NOMO-1 treated with DMSO at 0.1 percent for 48 hours (cell line): ENCODE measurements at regions not wholly inside any gene's neighbourhood (a gene's known extent, or its start where the extent isn't known, plus 50 kb on each side); places are given as distances from the start of the nearest gene placed in this dataset.
"Not testable (repeated sequence)": the region's sequence is repeated elsewhere in the genome, so short reads cannot be mapped to it uniquely, and the experiment has no call there.

Experiments
- DNase-seq: peaks from one replicate; lab custom pipeline; 2025; ENCODE audit not compliant: unreplicated experiment; lab: John Stamatoyannopoulos, UW

DNA sequence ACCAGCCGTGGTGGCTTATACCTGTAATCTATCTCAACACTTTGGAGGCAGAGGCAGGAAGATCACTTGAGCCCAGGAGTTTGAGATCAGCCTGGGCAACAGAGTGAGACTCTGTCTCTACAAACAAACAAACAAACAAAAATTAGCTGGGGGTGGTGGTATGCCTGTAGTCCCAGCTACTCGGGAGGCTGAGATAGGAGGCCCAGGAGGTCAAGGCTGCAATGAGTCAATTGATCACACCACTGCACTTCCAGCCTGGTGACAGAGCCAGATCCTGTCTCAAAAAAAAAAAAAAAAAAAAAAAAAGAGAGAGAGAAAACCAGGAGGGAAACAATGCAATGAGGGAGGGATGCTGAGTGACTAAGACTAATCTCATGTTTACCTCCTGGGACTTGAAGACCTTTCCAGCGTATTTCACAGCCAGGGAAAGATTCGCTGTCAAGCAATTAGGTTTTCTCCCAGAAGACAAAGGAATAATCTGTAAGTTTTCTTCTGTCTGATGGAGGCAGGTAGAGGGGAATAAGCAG, 51.1 kb upstream of the MIER3 start:
- DNase-seq: no peak

DNA sequence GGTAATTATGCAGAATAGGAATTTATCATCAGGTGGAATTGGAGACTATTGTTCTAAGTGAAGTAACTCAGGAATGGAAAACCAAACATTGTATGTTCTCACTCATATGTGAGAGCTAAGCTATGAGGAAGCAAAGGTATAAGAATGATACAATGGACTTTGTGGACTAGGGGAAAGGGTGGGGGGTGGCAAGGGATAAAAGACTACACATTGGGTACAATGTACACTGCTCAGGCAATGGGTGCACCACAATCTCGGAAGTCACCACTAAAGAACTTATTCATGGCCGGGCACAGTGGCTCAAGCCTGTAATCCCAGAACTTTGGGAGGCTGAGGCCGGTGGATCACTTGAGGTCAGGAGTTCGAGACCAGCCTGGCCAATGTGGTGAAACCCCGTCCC, 51.6 kb upstream of the MIER3 start:
- DNase-seq: not testable (repeated sequence)

DNA sequence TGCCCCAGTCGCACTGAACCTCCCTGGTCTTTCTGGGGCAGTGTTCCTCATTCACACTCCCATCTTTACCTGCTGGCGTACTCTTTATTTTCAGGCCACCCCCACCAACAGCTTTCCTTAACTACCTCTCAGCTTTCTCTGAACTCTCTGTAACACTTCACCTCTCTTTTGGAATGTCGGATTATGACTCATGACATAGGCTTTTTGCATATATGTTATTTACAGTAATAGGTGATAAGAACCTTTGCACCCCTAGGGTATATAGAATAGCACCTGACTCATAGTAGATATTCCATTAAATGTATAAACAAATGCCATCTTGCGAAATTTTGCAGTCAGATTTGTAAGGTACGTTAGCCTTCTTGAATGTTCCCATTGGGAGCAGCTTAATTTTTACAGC, 52.9 kb upstream of the MIER3 start:
- no peak for DNase-seq

DNA sequence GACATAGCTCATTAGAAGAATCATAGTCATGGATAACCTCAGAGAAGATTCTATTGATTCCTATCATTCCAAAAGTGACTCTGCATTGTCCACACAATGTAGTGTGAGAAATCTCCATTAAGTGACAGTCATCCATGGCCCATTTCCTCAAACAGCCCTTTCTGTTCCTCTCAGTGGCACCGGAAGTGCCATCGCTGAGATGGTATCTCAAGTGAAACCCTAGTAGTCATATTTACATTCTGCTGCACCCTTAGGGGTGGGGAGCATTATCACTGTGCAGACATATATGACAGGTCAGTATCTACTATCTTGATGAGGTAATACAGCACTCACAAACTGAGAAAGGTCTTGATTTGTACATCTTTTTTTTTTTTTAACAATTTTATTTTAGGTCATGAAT, 55.4 kb upstream of the MIER3 start:
- DNase-seq: peak; percentile 67

DNA sequence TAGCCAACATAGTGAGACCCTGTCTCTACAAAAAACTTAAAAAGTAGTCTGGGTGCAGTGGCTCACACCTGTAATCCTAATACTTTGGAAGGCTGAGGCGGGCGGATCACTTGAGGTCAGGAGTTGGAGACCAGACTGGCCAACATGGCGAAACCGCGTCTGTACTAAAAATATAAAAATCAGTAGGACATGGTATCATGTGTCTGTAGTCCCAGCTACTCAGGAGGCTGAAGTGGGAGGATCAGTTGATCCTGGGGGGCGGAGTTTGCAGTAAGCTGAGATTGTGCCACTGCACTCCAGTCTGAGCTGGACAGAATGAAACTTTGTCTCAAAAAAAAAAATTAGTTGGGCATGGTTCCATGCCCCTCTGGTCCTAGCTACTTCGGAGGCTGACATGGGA, 57.9 kb upstream of the MIER3 start:
- DNase-seq: no peak

DNA sequence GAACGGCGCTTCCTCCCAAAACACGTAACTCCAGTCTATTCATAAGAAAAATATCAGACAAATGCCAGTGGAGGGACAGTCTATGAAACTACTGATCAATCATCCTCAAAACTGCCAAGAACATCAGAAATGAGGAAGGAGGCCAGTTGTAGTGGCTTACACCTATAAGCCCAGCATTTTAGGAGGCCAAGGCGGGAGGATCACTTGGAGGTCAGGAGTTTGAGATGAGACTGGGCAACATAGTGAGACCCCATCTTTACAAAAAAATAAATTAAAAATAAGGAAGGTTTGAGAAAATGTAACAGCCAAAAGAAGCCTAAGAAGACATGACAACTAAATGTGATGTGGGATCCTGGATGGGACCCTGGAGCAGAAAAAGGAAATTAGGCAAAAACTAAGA, 58.9 kb upstream of the MIER3 start:
- no peak for DNase-seq

DNA sequence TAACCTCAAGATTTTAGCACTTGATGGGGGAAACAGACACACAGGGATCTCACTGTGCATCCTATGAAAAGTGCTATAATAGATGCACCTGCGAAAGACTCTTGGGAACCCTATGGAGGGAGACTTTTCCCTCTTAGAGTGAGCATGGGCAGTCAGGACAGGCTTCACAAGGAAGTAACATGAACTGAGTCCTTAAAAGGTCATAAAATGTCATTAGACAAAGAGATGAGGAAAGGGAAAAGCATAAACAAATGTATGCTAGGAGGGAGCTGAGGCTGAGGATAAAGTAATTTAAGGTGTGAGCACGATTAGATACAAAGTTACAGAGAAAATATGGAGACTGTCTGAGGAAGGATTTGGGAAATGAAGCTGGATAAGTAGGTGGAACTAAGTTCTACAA, 60.6 kb upstream of the MIER3 start:
- DNase-seq: no peak

DNA sequence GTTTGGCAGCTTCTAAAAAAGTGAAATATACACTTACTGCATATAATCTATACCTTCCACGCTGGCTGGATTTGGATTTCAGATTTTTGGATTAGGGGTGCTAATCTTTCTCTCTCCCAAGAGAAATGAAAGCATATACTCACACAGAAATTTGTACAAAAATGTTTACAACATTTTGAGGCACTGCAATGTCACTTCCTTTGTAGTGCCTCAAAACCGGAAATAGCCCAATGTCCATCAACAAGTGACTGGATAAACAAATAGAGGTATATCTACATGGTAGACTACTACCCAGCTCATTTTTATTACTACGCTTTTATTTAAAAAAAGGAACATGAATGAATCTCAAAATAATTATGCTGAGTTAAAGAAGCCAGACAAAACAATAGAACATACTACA, 74.0 kb upstream of the MIER3 start:
- no peak for DNase-seq

DNA sequence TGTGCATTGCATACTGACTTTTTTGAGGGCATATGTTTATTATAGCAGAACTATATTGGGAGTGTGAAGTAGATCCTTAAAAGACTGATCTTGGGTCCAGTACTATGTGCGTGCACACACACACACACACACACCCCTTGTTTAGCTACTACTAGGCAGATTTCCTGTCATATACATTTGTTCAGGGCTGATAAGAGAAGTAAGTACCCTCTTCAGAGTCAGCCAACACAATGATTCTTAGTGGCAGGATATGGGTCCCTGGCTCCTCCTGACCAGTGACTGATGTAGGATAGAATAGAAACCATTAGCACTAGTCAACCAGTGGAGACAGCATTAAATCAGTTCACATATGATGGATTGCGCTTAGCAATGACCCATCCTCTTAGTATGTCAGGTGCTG, 76.2 kb upstream of the MIER3 start:
- no peak for DNase-seq

DNA sequence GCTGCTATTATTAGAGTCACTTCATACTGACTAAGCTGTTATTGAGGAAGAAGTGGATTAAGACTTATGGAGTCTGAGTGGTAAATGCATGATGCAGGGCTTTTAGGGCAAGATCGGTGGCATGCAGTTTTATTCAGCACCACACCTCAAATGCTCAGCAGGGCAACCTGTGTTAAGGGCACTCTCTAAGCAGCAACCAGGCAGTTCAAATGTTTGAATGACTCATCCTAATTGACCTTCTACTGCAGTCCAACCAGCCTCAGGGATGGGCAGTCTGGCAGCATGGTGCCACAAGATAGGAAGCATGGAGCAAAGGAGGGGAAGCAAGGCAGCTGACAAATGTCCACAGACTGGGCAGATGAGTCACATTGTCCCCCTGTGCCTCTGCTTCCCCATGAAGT, 80.2 kb upstream of the MIER3 start:
- DNase-seq: peak; percentile 36

DNA sequence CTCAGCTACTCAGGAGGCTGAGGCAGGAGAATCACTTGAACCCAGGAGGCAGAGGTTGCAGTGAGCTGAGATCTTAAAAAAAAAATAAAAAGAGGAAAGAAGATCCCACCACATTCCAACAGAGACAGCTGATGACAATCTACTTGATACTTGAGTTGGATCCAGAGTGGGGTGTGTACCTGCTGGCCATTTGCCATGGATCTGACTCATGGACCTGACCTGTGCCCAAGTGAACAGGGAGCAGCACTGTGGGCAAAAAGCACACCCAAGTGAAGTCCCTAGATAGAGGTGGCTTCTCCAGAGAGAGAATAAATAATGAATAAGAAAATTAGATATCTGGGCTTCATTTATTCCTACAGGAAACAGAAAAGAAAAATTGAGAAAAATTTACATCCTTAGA, 81.2 kb upstream of the MIER3 start:
- no peak for DNase-seq

DNA sequence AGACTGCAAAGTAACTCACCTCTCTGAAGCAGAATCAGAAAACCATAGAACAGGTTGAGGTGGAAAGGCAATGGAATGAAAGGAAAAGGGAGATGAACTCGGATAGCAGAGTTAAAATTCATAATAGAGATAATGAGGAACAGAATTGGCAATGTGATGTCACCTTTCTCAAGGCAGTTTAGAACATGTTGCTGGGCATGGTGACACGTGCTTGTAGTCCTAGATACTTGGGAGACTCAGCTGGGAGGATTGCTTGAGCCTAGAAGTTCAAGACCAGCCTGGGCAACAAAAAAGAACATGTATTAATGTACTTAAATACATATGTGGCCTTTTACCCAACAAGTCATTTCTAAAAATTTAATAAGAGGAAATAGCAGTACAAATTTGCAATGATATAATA, 81.6 kb upstream of the MIER3 start:
- no peak for DNase-seq

DNA sequence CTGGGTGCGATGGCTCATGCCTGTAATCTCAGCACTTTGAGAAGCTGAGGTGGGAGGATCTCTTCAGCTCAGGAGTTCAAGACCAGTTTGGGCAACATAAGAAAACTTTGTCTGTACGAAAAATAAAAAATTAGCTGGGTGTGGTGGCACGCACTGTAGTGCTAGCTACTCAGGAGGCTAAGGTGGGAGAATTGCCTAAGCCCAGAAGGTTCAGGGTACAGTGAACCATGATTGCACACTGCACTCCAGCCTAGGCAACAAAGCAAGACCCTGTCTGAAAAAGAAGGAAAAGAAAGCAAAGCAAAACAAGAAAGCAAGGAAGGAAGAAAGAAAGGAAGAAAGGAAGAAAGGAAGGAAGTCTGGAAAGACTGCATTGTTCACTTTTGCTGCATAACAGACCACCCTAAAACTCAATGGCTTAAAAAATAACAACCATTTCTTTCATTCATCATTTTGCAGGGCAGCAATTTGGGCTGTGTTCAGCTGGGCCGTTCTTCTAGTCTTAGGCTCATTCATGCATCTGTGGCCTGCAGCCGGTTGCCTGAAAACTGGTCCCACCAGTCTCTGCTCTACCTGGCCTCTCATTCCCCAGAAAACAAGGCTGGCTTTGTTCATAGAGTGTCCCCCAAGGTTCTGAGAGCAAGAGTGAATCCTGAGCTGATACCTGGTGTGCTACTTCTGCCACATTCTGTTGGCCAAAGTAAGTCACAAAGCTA, 82.4 kb upstream of the MIER3 start:
- no peak for DNase-seq

DNA sequence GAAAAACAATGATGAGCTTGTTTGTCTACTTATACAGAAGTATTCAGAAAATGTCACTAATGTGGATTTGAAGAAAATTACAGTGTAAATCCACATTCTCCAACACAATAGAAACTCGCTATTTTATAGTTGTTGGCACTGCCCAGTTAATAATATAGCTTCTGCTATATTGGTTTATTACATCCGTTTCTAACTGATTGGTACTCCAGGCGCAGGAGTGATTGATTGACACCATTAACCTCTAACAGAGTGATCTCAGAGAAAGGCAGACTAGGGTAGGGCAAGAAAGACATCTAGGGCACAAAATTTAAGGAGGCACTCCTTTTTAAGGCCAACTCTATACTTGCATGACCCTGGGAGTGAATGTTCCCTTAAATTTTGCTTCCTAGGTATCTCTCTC, 84.0 kb upstream of the MIER3 start:
- DNase-seq: no peak

DNA sequence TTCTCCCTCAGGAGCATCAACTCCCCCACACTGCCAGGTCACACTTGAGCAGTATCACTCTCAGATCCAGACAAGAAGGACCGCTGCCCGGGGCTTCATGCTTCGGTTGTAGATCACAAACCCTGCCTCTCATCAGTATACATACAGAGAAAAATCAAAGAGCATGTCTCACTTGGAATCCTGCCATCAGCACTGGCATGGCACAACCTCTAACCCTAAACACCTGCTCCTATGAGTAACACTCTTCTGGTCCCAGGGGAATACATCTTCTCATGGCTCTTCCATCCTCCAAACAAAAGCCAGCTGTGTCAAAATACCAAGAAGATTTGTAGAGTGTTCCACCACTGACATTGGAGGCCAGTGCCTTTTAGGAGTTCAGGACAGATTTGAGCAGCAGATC, 84.8 kb upstream of the MIER3 start:
- DNase-seq: no peak

DNA sequence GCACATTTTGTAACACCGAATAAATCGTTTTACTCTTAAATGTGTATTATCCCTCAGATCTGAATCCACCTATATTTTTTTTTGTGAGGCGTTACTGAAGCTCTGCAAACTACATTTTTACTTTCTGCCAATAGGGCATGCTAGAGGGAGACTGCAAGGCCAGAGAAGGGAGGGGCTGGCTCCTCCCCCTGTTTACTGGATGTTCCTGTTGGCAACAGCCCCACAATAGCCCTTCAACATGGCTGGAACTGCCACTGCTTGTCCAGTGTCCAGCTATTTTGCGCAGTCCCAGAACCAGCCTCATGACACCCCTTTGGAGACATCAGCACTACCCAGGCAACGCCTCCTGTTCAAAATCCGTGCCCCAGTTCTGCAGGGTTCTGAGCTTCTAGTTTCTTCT, 85.4 kb upstream of the MIER3 start:
- peak; percentile 1 for DNase-seq

DNA sequence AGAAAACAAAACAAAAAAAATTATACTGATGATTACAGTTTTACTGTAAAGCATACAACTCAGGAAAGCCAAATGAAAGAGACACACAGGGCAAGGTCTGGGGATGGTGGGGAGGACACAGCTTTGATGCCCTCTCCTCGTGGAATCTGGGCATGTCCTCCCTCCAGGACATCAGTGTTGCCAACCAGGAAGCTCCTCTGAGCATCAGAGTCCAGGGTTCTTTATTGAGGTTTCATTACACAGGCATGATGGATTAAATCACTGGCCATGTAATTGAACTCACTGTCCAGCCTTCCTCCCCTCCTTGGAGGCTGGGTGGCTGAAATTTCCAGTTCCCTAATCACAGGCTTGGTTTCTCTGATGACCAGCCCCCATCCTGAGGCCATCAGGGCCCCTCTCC, 89.6 kb upstream of the MIER3 start:
- DNase-seq: no peak

DNA sequence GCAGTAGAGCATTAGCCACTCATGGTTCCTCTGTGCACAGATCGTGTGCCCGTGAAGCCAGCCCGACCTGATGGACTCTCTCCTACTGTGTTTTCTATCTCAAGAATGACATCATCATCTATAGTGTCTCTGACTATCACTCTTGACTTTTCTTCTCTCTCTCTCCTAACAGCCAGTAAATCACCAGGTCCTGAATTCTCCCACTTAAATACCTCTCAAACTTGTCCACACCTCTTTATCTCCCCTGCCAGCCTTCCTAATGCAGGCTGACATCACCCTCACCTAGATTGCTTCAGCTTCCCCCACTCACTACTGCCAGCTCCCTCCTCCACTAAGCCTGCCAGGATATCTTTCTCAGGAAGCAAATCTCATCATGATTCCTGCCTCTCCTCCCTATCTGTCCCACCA, 90.6 kb upstream of the MIER3 start:
- no peak for DNase-seq

DNA sequence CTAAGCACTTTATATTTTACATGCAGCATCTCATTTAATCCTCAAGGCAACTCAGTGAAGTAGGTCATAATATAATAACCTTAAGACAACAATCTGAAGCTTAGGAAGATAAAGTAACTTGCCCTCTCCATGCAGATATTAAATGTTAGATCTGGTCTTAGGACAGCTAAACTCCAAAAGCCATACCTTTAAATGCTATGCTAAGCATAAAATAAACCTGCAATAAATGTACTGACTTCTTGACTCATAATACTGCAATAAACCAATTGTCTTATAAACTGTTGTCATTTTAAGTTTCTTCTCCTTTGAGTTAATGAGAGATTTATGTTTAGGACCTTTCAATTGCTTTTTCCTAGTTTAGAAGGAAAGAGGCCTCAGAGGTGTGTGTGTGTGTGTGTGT, 102.2 kb upstream of the MIER3 start:
- no peak for DNase-seq

DNA sequence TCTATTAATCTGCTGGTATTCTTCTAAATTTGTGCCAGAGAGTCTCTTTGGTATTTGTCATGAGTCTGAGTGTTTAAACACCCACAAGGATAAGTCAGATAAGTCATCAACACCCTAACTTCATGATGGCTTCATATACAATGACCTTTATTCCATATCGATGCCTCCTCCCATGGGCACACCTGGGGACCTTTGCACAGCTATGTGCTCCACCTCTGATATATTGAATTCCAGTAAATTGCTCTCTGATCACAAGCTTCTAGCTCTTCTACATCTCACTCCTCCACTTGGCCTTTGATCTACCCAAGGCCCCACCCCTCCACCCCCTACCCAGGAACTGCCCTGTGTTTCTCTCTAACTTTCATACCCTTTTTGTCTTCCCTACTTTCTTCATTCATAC, 102.7 kb upstream of the MIER3 start:
- DNase-seq: no peak

DNA sequence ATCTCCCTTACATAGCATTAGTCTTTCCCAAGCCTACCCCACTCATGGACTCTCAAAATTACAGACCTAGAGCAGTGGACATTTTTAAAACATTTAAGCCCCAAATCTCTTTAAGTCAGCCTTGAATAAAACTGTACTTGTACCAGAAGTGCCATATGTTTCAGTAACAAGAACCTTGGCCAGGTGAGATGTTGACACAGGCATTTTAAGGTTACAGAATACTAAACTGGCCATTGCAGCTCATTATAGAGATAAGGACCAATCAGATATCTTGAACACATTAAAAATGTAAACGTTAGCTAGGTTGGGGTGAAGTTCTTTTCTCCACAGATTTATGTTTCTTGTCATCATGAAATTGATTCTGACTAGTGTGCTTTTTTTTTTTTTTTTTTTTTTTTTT, 103.8 kb upstream of the MIER3 start:
- no peak for DNase-seq

DNA sequence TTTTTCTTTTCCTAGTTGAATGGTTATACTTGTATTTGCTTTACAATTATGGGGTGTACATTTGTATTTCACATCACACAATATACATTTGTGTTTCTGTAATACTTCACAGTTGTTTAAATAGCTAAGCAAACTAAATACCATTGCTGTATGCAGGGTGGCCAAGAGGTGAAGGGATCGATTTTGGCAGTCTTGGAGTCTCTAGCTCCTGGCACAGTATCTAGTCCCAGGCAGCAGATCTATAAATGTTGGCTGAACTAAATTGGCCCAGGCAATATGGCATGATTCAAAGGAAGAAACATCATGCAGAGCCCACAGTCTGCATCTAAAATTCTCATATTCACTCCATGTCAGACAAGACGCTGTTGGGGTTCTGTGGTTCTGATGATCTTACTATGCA, 110.1 kb upstream of the GPBP1 start:
- DNase-seq: no peak

DNA sequence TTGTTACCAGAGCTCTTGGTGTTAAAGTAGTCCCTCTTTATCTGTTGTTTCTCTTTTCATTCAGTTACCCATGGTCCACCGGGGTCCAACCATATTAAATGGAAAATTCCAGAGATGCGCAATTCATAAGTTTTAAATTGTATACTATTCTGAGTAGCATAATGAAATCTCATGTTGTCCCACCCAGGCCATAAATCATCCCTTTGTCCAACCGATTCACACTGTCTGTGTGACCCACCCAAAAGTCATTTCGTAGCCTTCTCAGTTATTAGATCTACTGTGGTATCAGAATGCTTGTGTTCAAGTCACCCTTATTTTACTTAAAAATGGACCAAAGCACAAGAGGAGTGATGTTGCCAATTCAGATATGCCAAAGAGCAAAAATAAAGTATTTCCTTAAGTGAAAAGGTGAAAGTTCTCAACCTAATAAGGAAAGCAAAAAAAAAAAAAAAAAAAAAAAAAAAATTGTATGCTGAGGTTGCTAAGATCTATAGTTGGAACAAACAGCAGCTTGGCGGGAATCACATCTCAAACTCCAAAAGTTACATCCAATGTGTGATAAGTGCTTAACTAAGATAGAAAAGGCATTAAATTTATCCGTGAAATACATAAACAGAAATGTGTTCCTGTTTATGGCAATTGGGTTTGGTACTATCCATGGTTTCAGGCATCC, 106.8 kb upstream of the GPBP1 start:
- DNase-seq: no peak
